ENCODE measurements at regions not wholly inside any gene's neighbourhood (a gene's known extent, or its start where the extent isn't known, plus 50 kb on each side); places are given as distances from the start of the nearest gene placed in this dataset.

GRCh38 chr1:67482733-67483482, 52.7 kb upstream of the SERBP1 start:
- no peak overlapping the region for H3K4me3 ChIP-seq (ENCODE audit: low read length)
- no peak for TF ChIP-seq CTCF (conservative IDR thresholded peaks at IDR 0.05; ENCODE audit: low read length)
- no peak for DNase-seq (ENCODE audit: low read depth)

GRCh38 chr1:67484492-67484891, 54.3 kb upstream of the SERBP1 start:
- TF ChIP-seq CTCF (conservative IDR thresholded peaks at IDR 0.05; ENCODE audit: low read length): no peak
- DNase-seq (ENCODE audit: low read depth): no peak
- no peak overlapping the region for H3K4me3 ChIP-seq (ENCODE audit: low read length)

- DNase-seq (ENCODE audit: low read depth): no peak
- no peak overlapping the region for H3K4me3 ChIP-seq (ENCODE audit: low read length)
- TF ChIP-seq CTCF (conservative IDR thresholded peaks at IDR 0.05; ENCODE audit: low read length): no peak
Measured at GRCh38 chr1:67485046-67485811, 55.0 kb upstream of the SERBP1 start.

GRCh38 chr1:67489643-67490042, 59.4 kb upstream of the SERBP1 start:
- H3K4me3 ChIP-seq (ENCODE audit: low read length): no peak overlapping the region
- DNase-seq (ENCODE audit: low read depth): peak; percentile 8
- TF ChIP-seq CTCF (conservative IDR thresholded peaks at IDR 0.05; ENCODE audit: low read length): peak; percentile 31

GRCh38 chr1:67491280-67491679, 61.1 kb upstream of the SERBP1 start:
- TF ChIP-seq CTCF (conservative IDR thresholded peaks at IDR 0.05; ENCODE audit: low read length): no peak
- no peak overlapping the region for H3K4me3 ChIP-seq (ENCODE audit: low read length)
- no peak for DNase-seq (ENCODE audit: low read depth)

GRCh38 chr1:67493148-67493547, 62.9 kb upstream of the SERBP1 start:
- no peak for DNase-seq (ENCODE audit: low read depth)
- H3K4me3 ChIP-seq (ENCODE audit: low read length): no peak overlapping the region
- no peak for TF ChIP-seq CTCF (conservative IDR thresholded peaks at IDR 0.05; ENCODE audit: low read length)

- no peak overlapping the region for H3K4me3 ChIP-seq (ENCODE audit: low read length)
- TF ChIP-seq CTCF (conservative IDR thresholded peaks at IDR 0.05; ENCODE audit: low read length): no peak
- no peak for DNase-seq (ENCODE audit: low read depth)
Measured at GRCh38 chr1:67495327-67495726, 65.1 kb upstream of the SERBP1 start.

Data from AG10803 (cell line).